Glutamatergic neuron (in vitro differentiated cells): ENCODE measurements at regions not wholly inside any gene's neighbourhood (a gene's known extent, or its start where the extent isn't known, plus 50 kb on each side); places are given as distances from the start of the nearest gene placed in this dataset.

ENCODE experiments used
- DNase-seq: peaks from one replicate; pipeline ENCODE4 v3.0.0; 2022
- H3K27ac Mint-ChIP-seq: one replicate; pipeline ENCODE4 v1.8.0; 2020; ENCODE audit warnings: mild to moderate bottlenecking, mixed read lengths, inconsistent platforms; ENCODE audit not compliant: unreplicated experiment
- H3K27me3 Mint-ChIP-seq: one replicate; pipeline ENCODE4 v1.8.0; 2020; ENCODE audit warnings: mild to moderate bottlenecking, moderate library complexity, mixed read lengths, inconsistent platforms; ENCODE audit not compliant: unreplicated experiment
- H3K36me3 Mint-ChIP-seq: one replicate; pipeline ENCODE4 v1.8.0; 2020; ENCODE audit warnings: mild to moderate bottlenecking, mixed read lengths, inconsistent platforms; ENCODE audit not compliant: unreplicated experiment
- H3K4me1 Mint-ChIP-seq: one replicate; pipeline ENCODE4 v1.8.0; 2020; ENCODE audit warnings: mild to moderate bottlenecking, low read depth, mixed read lengths, inconsistent platforms; ENCODE audit not compliant: unreplicated experiment
- H3K4me3 Mint-ChIP-seq: one replicate; pipeline ENCODE4 v1.8.0; 2020; ENCODE audit warnings: mild to moderate bottlenecking, mixed read lengths, inconsistent platforms; ENCODE audit not compliant: unreplicated experiment
- H3K9me3 Mint-ChIP-seq: one replicate; pipeline ENCODE4 v1.8.0; 2020; ENCODE audit warnings: mild to moderate bottlenecking, moderate library complexity, mixed read lengths, inconsistent platforms; ENCODE audit not compliant: unreplicated experiment
- CTCF ChIP-seq: fragments of 200-600 bp; sonication (generic); IDR thresholded peaks from one replicate; pipeline ENCODE4 v1.5.0; 2021; ENCODE audit not compliant: partially characterized antibody, unreplicated experiment

GRCh38 chr15:46386356-46386755 lies 751.5 kb downstream of the SQOR start:
- Mint-ChIP-seq H3K4me1 (no peaks in the 10 kb centered on the region), H3K9me3 (no peaks in the 10 kb centered on the region), H3K27ac (no peak overlapping the region), H3K27me3 (no peaks in the 10 kb centered on the region), H3K4me3 (no peak overlapping the region), H3K36me3 (peaks cover 9% of the 10 kb centered on the region)
- TF ChIP-seq CTCF, result no peak
- no peak for DNase-seq

- H3K36me3 Mint-ChIP-seq, result peaks cover 11% of the 10 kb centered on the region
- H3K4me3 Mint-ChIP-seq, result no peak overlapping the region
- no peak for DNase-seq
- H3K9me3 Mint-ChIP-seq, result no peaks in the 10 kb centered on the region
- no peak overlapping the region for H3K27ac Mint-ChIP-seq
- H3K4me1 Mint-ChIP-seq, result no peaks in the 10 kb centered on the region
- no peaks in the 10 kb centered on the region for H3K27me3 Mint-ChIP-seq
- TF ChIP-seq CTCF, result no peak
These were observed 754.9 kb downstream of the SQOR start for GRCh38 chr15:46389739-46390138.

GRCh38 chr15:46394463-46394862 lies 759.6 kb downstream of the SQOR start:
- DNase-seq, result no peak
- H3K27ac Mint-ChIP-seq, result no peak overlapping the region
- peaks cover 11% of the 10 kb centered on the region for H3K36me3 Mint-ChIP-seq
- H3K4me1 Mint-ChIP-seq, result no peaks in the 10 kb centered on the region
- no peaks in the 10 kb centered on the region for H3K9me3 Mint-ChIP-seq
- TF ChIP-seq CTCF, result no peak
- no peaks in the 10 kb centered on the region for H3K27me3 Mint-ChIP-seq
- no peak overlapping the region for H3K4me3 Mint-ChIP-seq

GRCh38 chr15:46408312-46408711 lies 773.5 kb downstream of the SQOR start:
- no peak overlapping the region for H3K27ac Mint-ChIP-seq
- H3K9me3 Mint-ChIP-seq, result no peaks in the 10 kb centered on the region
- no peaks in the 10 kb centered on the region for H3K36me3 Mint-ChIP-seq
- DNase-seq, result no peak
- no peak overlapping the region for H3K4me3 Mint-ChIP-seq
- H3K4me1 Mint-ChIP-seq, result no peaks in the 10 kb centered on the region
- TF ChIP-seq CTCF, result no peak
- H3K27me3 Mint-ChIP-seq, result no peaks in the 10 kb centered on the region

- no peak for TF ChIP-seq CTCF
- Mint-ChIP-seq H3K36me3 (no peaks in the 10 kb centered on the region), H3K27me3 (peaks cover 2% of the 10 kb centered on the region), H3K4me3 (no peak overlapping the region), H3K4me1 (no peaks in the 10 kb centered on the region), H3K27ac (no peak overlapping the region), H3K9me3 (no peaks in the 10 kb centered on the region)
- no peak for DNase-seq
These were observed 775.0 kb downstream of the SQOR start for GRCh38 chr15:46409841-46410301.
